IMR-90 (cell line): ENCODE measurements at regions not wholly inside any gene's neighbourhood (a gene's known extent, or its start where the extent isn't known, plus 50 kb on each side); places are given as distances from the start of the nearest gene placed in this dataset.

Experiments
- ATAC-seq: fragments of 200-7000 bp; cut with Tn5 transposase; 2 replicates; pipeline ENCODE4 v1.9.1; 2020; ENCODE audit warnings: low read depth, mild to moderate bottlenecking, moderate library complexity
- BruUV-seq: library from RNA; stranded (reverse); fragments of 400-500 nt; replicated peaks from 2 replicates; lab custom pipeline; 2021; lab: Mats Ljungman, UMichigan
- CTCF ChIA-PET: fragments of 300-600 bp; formaldehyde crosslinking; extraction: SDS; loops from one replicate; lab custom pipeline; 2021; ENCODE audit warnings: antibody characterized with exemption; lab: Yijun Ruan, JAX
- POLR2A ChIA-PET: fragments of 300-600 bp; sonication (Branson Sonifier 250); formaldehyde crosslinking; loops from one replicate; lab custom pipeline; 2022; ENCODE audit warnings: antibody characterized with exemption; ENCODE audit not compliant: unreplicated experiment; lab: Charles Lee
- DNase-seq: peaks from one replicate; pipeline ENCODE4 v3.0.0; 2013
- H2AFZ ChIP-seq: replicated peaks from 2 replicates; pipeline ENCODE3; 2013; ENCODE audit warnings: low read length, mild to moderate bottlenecking; ENCODE audit not compliant: poor library complexity
- H2AK5ac ChIP-seq: 2 replicates; pipeline ENCODE4 v1.6.1; 2013; ENCODE audit warnings: low read depth, low read length, inconsistent platforms
- H2AK9ac ChIP-seq: replicated peaks from 2 replicates; pipeline ENCODE3; 2013; ENCODE audit warnings: mild to moderate bottlenecking, low read depth, low read length, moderate library complexity; ENCODE audit not compliant: poor library complexity
- H2BK120ac ChIP-seq: 2 replicates; pipeline ENCODE4 v1.6.1; 2013; ENCODE audit warnings: low read depth, low read length, inconsistent platforms
- H2BK15ac ChIP-seq: 3 replicates; pipeline ENCODE4 v1.6.1; 2013; ENCODE audit warnings: low read depth, low read length, inconsistent platforms
- H2BK20ac ChIP-seq: 2 replicates; pipeline ENCODE4 v1.6.1; 2013; ENCODE audit warnings: low read depth, mild to moderate bottlenecking, inconsistent platforms, low read length, moderate library complexity
- H2BK5ac ChIP-seq: 2 replicates; pipeline ENCODE4 v1.6.1; 2013; ENCODE audit warnings: mild to moderate bottlenecking, low read depth, low read length, inconsistent platforms; ENCODE audit not compliant: poor library complexity, severe bottlenecking
- H3K14ac ChIP-seq: replicated peaks from 2 replicates; pipeline ENCODE4 v1.6.1; 2013; ENCODE audit warnings: low read depth, low read length, inconsistent platforms
- H3K18ac ChIP-seq: 2 replicates; pipeline ENCODE4 v1.6.1; 2013; ENCODE audit warnings: low read depth, low read length, control low read depth
- H3K23ac ChIP-seq: 2 replicates; pipeline ENCODE4 v1.6.1; 2013; ENCODE audit warnings: low read depth, low read length, inconsistent platforms
- H3K27ac ChIP-seq: 2 replicates; pipeline ENCODE4 v1.5.1; 2013; ENCODE audit warnings: mild to moderate bottlenecking, control low read depth, low read length; ENCODE audit not compliant: insufficient read depth
- H3K27me3 ChIP-seq: 2 replicates; pipeline ENCODE4 v1.6.1; 2013; ENCODE audit warnings: low read length; ENCODE audit not compliant: control insufficient read depth, insufficient read depth
- H3K36me3 ChIP-seq: 2 replicates; pipeline ENCODE4 v1.6.1; 2013; ENCODE audit warnings: low read length, mixed read lengths; ENCODE audit not compliant: control insufficient read depth, insufficient read depth
- H3K4ac ChIP-seq: 2 replicates; pipeline ENCODE4 v1.6.1; 2013; ENCODE audit warnings: low read depth, low read length, inconsistent platforms
- H3K4me1 ChIP-seq: 2 replicates; pipeline ENCODE4 v1.6.1; 2013; ENCODE audit warnings: low read length, mixed read lengths; ENCODE audit not compliant: control insufficient read depth, insufficient read depth
- H3K4me2 ChIP-seq: 2 replicates; pipeline ENCODE4 v1.6.1; 2013; ENCODE audit warnings: low read depth, mild to moderate bottlenecking, control low read depth, low read length, moderate library complexity
- H3K4me3 ChIP-seq: 2 replicates; pipeline ENCODE4 v1.5.1; 2013; ENCODE audit warnings: low read depth, mild to moderate bottlenecking, control low read depth, low read length, moderate library complexity; ENCODE audit not compliant: insufficient read depth
- H3K56ac ChIP-seq: 2 replicates; pipeline ENCODE4 v1.6.1; 2013; ENCODE audit warnings: low read length, inconsistent platforms; ENCODE audit not compliant: insufficient read depth; ENCODE audit errors: extremely low read depth
- H3K79me1 ChIP-seq, 2 experiments: 2 replicates each; pipeline ENCODE4 v1.6.1; 2013; ENCODE audit warnings: low read length in 2 of 2, inconsistent platforms in 1 of 2, low read depth in 1 of 2
- H3K9ac ChIP-seq: 2 replicates; pipeline ENCODE4 v1.6.1; 2013; ENCODE audit warnings: low read depth, low read length, control low read depth
- H3K9me1 ChIP-seq: 2 replicates; pipeline ENCODE4 v1.6.1; 2013; ENCODE audit warnings: low read length, inconsistent platforms; ENCODE audit not compliant: insufficient read depth
- H3K9me3 ChIP-seq: 2 replicates; pipeline ENCODE4 v1.6.1; 2013; ENCODE audit warnings: low read length; ENCODE audit not compliant: control insufficient read depth, insufficient read depth
- H4K20me1 ChIP-seq: 2 replicates; pipeline ENCODE4 v1.6.1; 2013; ENCODE audit warnings: low read length, inconsistent platforms; ENCODE audit not compliant: insufficient read depth
- H4K5ac ChIP-seq: 2 replicates; pipeline ENCODE4 v1.6.1; 2013; ENCODE audit warnings: mild to moderate bottlenecking, low read depth, low read length, control low read depth
- H4K8ac ChIP-seq, 2 experiments: 2 replicates each; pipeline ENCODE4 v1.6.1; 2013; ENCODE audit warnings: low read depth in 2 of 2, low read length in 2 of 2, control low read depth in 1 of 2, inconsistent platforms in 1 of 2
- H4K91ac ChIP-seq: 2 replicates; pipeline ENCODE4 v1.6.1; 2013; ENCODE audit warnings: low read depth, low read length, inconsistent platforms; ENCODE audit not compliant: insufficient read depth
- ELK1 ChIP-seq: fragments of 150-350 bp; IDR thresholded peaks from 2 replicates; pipeline ENCODE4 v1.6.1; 2016; ENCODE audit warnings: low read depth, mild to moderate bottlenecking, low read length, moderate library complexity, borderline replicate concordance
- FOS ChIP-seq: fragments of 150-350 bp; IDR thresholded peaks from 2 replicates; pipeline ENCODE4 v1.6.1; 2016; ENCODE audit warnings: low read depth, low read length
- MAFK ChIP-seq: IDR thresholded peaks from 2 replicates; pipeline ENCODE4 v1.6.1; 2012; ENCODE audit warnings: low read depth, low read length, improper control_type of control experiment
- MAZ ChIP-seq: IDR thresholded peaks from 2 replicates; pipeline ENCODE4 v1.6.1; 2012; ENCODE audit warnings: low read depth, mild to moderate bottlenecking, low read length, improper control_type of control experiment, moderate library complexity, borderline replicate concordance
- POLR2A ChIP-seq: IDR thresholded peaks from 2 replicates; pipeline ENCODE4 v1.6.1; 2012; ENCODE audit warnings: mild to moderate bottlenecking, low read depth, low read length
- RCOR1 ChIP-seq: IDR thresholded peaks from 2 replicates; pipeline ENCODE4 v1.6.1; 2012; ENCODE audit warnings: mild to moderate bottlenecking, low read length, improper control_type of control experiment; ENCODE audit not compliant: insufficient replicate concordance
- RFX5 ChIP-seq: IDR thresholded peaks from 2 replicates; pipeline ENCODE4 v1.8.0; 2012; ENCODE audit warnings: low read depth, mild to moderate bottlenecking, low read length, moderate library complexity
- SMC3 ChIP-seq: fragments of 150-350 bp; IDR thresholded peaks from 2 replicates; pipeline ENCODE4 v1.6.1; 2016; ENCODE audit warnings: low read depth, mild to moderate bottlenecking, antibody characterized with exemption, low read length, moderate library complexity
- WGBS, 2 experiments: methylation state at CpG; one replicate each; pipeline versions ENCODE4 v1.1.5 to v1.1.7; 2013; ENCODE audit warnings: missing lambda C conversion rate in 2 of 2; ENCODE audit not compliant: insufficient read length in 1 of 2; ENCODE audit errors: extremely low coverage in 2 of 2; 5-methylcytosine and 5-hydroxymethylcytosine counted together
- dilution Hi-C: fragments of 300-500 bp; cut with HindIII; formaldehyde crosslinking; loops from one replicate; pipeline ENCODE4 v1.14.3; 2018; ENCODE audit warnings: low sequenced_read_pairs; ENCODE audit not compliant: unreplicated experiment
- in situ Hi-C: fragments of 300-500 bp; cut with MboI; formaldehyde crosslinking; loops from 3 replicates; pipeline ENCODE4 v1.14.3; 2019; ENCODE audit warnings: low sequenced_read_pairs, inconsistent platforms, mixed read lengths
- intact Hi-C: fragments of 100-400 bp; cut with micrococcal nuclease; formaldehyde crosslinking; loops from 2 replicates; pipeline ENCODE4 v1.10.0; 2022

GRCh38 chr10:28850784-28851183, 173.5 kb downstream of the BAMBI start:
- no peak overlapping the region for H3K23ac ChIP-seq
- peaks cover 3% of the 10 kb centered on the region; the same call in 1 of the 2 replicates for H3K9me3 ChIP-seq
- H2AFZ ChIP-seq, result no peak overlapping the region
- 92% methylated on average over 5 of the region's 6 CpGs; no CpG with 5 or more reads in 1 of the 2 experiments for WGBS, 2 experiments
- no peak overlapping the region for H3K4me2 ChIP-seq
- no peak overlapping the region for H2AK9ac ChIP-seq
- no peak overlapping the region for H2BK20ac ChIP-seq
- no peak overlapping the region for H4K5ac ChIP-seq
- no peak overlapping the region for H3K56ac ChIP-seq
- ATAC-seq (no peak), DNase-seq (no peak)
- no peak overlapping the region for H3K4me3 ChIP-seq
- no peaks in the 10 kb centered on the region for H3K79me1 ChIP-seq
- H3K9me1 ChIP-seq, result no peaks in the 10 kb centered on the region
- dilution Hi-C loops, result no loop called here
- no peak overlapping the region for H3K27ac ChIP-seq
- intact Hi-C loops, result no loop called here
- CTCF ChIA-PET, result no interaction called here
- no peak overlapping the region for H3K18ac ChIP-seq
- H3K27me3 ChIP-seq, result peaks cover 29% of the 10 kb centered on the region
- H3K14ac ChIP-seq, result no peak overlapping the region
- POLR2A ChIA-PET, result interaction anchor here (0.6 kb wide), 1 partner anchor 11 kb away, joined by 4 read pairs; no protein-coding TSS in a partner anchor
- no TSS peak for BruUV-seq
- H4K8ac ChIP-seq, result no peak overlapping the region
- H2AK5ac ChIP-seq, result no peak overlapping the region
- no peaks in the 10 kb centered on the region for H4K20me1 ChIP-seq
- H4K91ac ChIP-seq, result no peak overlapping the region
- H3K4ac ChIP-seq, result no peak overlapping the region
- in situ Hi-C loops, result no loop called here
- TF ChIP-seq ELK1 (no peak), RFX5 (no peak), FOS (no peak), MAFK (peak; percentile 50), MAZ (no peak), POLR2A (no peak), RCOR1 (no peak), SMC3 (no peak)
- H3K36me3 ChIP-seq, result no peaks in the 10 kb centered on the region
- H3K4me1 ChIP-seq, result peaks cover 2% of the 10 kb centered on the region; the same call in 1 of the 2 replicates
- H2BK5ac ChIP-seq, result no peak overlapping the region
- no peak overlapping the region for H3K9ac ChIP-seq
- no peak overlapping the region for H2BK120ac ChIP-seq
- H2BK15ac ChIP-seq, result no peak overlapping the region
